ENCODE measurements at regions not wholly inside any gene's neighbourhood (a gene's known extent, or its start where the extent isn't known, plus 50 kb on each side); places are given as distances from the start of the nearest gene placed in this dataset.

- 15% methylated on average over 4 of the region's 4 CpGs for WGBS (ENCODE audit: insufficient coverage)
- Histone ChIP-seq H3K4me1 (ENCODE audit: control insufficient read depth in 1 of 2, insufficient read depth in 2 of 2, low read length in 2 of 2) (no peaks in the 10 kb centered on the region), H2AFZ (ENCODE audit: insufficient read depth, low read depth, low read length, poor library complexity, severe bottlenecking) (no peak overlapping the region), H3K79me2 (ENCODE audit: insufficient read depth, low read length) (no peaks in the 10 kb centered on the region), H3K9ac (ENCODE audit: insufficient read depth, low read length, poor library complexity, severe bottlenecking) (no peak overlapping the region), H4K20me1 (ENCODE audit: insufficient read depth, low read length) (no peaks in the 10 kb centered on the region), H3K27ac (ENCODE audit: low read depth in 1 of 2, low read length in 2 of 2) (no peak overlapping the region), H3K4me3 (replicated peaks in 1 of 3; ENCODE audit: low read depth in 2 of 3, low read length in 3 of 3) (no peak overlapping the region), H3K9me3 (replicated peaks in 1 of 2; ENCODE audit: control insufficient read depth in 1 of 2, insufficient read depth in 1 of 2, low read length in 2 of 2) (no peaks in the 10 kb centered on the region), H3K4me2 (replicated peaks; ENCODE audit: extremely low read depth, low read length, poor library complexity, severe bottlenecking) (no peak overlapping the region), H3K36me3 (replicated peaks in 1 of 2; ENCODE audit: control insufficient read depth in 1 of 2, insufficient read depth in 2 of 2, low read length in 2 of 2) (no peaks in the 10 kb centered on the region), H3K27me3 (ENCODE audit: control insufficient read depth in 2 of 2, insufficient read depth in 2 of 2, low read length in 2 of 2) (no peaks in the 10 kb centered on the region)
- no peak overlapping the region for H3K27ac Mint-ChIP-seq
- H3K9me3 Mint-ChIP-seq = peaks cover 0 to 2% (median 0%) of the 10 kb centered on the region in 7 donors
- TF ChIP-seq CTCF (IDR thresholded peaks at IDR 0.05) = no peak
- peaks cover 0 to 5% (median 3%) of the 10 kb centered on the region in 3 donors for H3K27me3 Mint-ChIP-seq (ENCODE audit: low read depth in 3 of 3)
- intact Hi-C loops (cut with micrococcal nuclease) = loop anchor here in 1 of 2 donors (10.0 kb wide), 1 partner anchor 1254 kb away; no protein-coding TSS in a partner anchor
- no peaks in the 10 kb centered on the region for H3K4me1 Mint-ChIP-seq
- no peaks in the 10 kb centered on the region for H3K36me3 Mint-ChIP-seq
- H3K4me3 Mint-ChIP-seq = no peak overlapping the region
- DNase-seq = no peak
Observed at GRCh38 chr12:97140355-97140754, 233.3 kb downstream of the NEDD1 start.

- Histone ChIP-seq H3K4me2 (replicated peaks; ENCODE audit: extremely low read depth, low read length, poor library complexity, severe bottlenecking) (no peak overlapping the region), H3K79me2 (ENCODE audit: insufficient read depth, low read length) (no peaks in the 10 kb centered on the region), H3K27me3 (ENCODE audit: control insufficient read depth in 2 of 2, insufficient read depth in 2 of 2, low read length in 2 of 2) (no peaks in the 10 kb centered on the region), H3K27ac (ENCODE audit: low read depth in 1 of 2, low read length in 2 of 2) (no peak overlapping the region), H3K9ac (ENCODE audit: insufficient read depth, low read length, poor library complexity, severe bottlenecking) (no peak overlapping the region), H4K20me1 (ENCODE audit: insufficient read depth, low read length) (no peaks in the 10 kb centered on the region), H3K4me3 (replicated peaks in 1 of 3; ENCODE audit: low read depth in 2 of 3, low read length in 3 of 3) (no peak overlapping the region), H2AFZ (ENCODE audit: insufficient read depth, low read depth, low read length, poor library complexity, severe bottlenecking) (no peak overlapping the region), H3K36me3 (replicated peaks in 1 of 2; ENCODE audit: control insufficient read depth in 1 of 2, insufficient read depth in 2 of 2, low read length in 2 of 2) (no peaks in the 10 kb centered on the region), H3K9me3 (replicated peaks in 1 of 2; ENCODE audit: control insufficient read depth in 1 of 2, insufficient read depth in 1 of 2, low read length in 2 of 2) (no peaks in the 10 kb centered on the region), H3K4me1 (ENCODE audit: control insufficient read depth in 1 of 2, insufficient read depth in 2 of 2, low read length in 2 of 2) (no peaks in the 10 kb centered on the region)
- Mint-ChIP-seq H3K27me3 (ENCODE audit: low read depth in 3 of 3) (peaks cover 1 to 5% (median 3%) of the 10 kb centered on the region in 3 donors), H3K9me3 (peaks cover 0 to 2% (median 0%) of the 10 kb centered on the region in 7 donors), H3K36me3 (no peaks in the 10 kb centered on the region), H3K4me3 (no peak overlapping the region), H3K27ac (no peak overlapping the region), H3K4me1 (no peaks in the 10 kb centered on the region)
- TF ChIP-seq CTCF (IDR thresholded peaks at IDR 0.05) = no peak
- no peak for DNase-seq
- intact Hi-C loops (cut with micrococcal nuclease) = loop anchor here in 1 of 2 donors (10.0 kb wide), 1 partner anchor 1252 kb away; no protein-coding TSS in a partner anchor
- WGBS (ENCODE audit: insufficient coverage) = 67% methylated on average over 2 of the region's 6 CpGs
Observed at GRCh38 chr12:97142737-97143410, 235.8 kb downstream of the NEDD1 start.
